ENCODE measurements at regions not wholly inside any gene's neighbourhood (a gene's known extent, or its start where the extent isn't known, plus 50 kb on each side); places are given as distances from the start of the nearest gene placed in this dataset.

DNA sequence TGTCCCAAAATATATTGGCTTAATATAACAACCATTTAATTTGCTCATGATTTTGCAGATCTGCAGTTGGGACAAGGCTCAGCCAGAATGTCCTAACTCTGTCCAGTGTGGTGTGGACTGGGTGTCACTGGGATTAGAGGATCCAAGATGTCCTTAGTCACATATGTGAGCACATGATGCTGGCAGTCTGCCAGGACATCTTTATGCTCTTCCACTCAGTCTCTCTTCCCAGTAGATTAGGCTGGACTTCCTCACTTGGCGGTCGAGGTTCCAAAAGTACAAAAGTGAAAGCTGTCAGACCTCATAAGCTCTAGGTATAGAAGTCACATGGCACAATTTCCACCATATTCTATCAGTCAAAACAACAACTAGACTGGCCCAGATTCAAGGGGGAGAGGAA, 167.9 kb upstream of the NTF3 start:
- TF ChIP-seq, protein P1, sequence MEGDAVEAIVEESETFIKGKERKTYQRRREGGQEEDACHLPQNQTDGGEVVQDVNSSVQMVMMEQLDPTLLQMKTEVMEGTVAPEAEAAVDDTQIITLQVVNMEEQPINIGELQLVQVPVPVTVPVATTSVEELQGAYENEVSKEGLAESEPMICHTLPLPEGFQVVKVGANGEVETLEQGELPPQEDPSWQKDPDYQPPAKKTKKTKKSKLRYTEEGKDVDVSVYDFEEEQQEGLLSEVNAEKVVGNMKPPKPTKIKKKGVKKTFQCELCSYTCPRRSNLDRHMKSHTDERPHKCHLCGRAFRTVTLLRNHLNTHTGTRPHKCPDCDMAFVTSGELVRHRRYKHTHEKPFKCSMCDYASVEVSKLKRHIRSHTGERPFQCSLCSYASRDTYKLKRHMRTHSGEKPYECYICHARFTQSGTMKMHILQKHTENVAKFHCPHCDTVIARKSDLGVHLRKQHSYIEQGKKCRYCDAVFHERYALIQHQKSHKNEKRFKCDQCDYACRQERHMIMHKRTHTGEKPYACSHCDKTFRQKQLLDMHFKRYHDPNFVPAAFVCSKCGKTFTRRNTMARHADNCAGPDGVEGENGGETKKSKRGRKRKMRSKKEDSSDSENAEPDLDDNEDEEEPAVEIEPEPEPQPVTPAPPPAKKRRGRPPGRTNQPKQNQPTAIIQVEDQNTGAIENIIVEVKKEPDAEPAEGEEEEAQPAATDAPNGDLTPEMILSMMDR (IDR thresholded peaks at IDR 0.05), result no peak
- no peak for TF ChIP-seq EZH2 (IDR thresholded peaks at IDR 0.05)
